Neutrophil (primary cell): ENCODE measurements at regions not wholly inside any gene's neighbourhood (a gene's known extent, or its start where the extent isn't known, plus 50 kb on each side); places are given as distances from the start of the nearest gene placed in this dataset.

Experiments used
- H3K27ac ChIP-seq: fragments of 200-600 bp; sonication (generic); 2 replicates; pipeline ENCODE4 v1.5.1; 2016; ENCODE audit warnings: mild to moderate bottlenecking, moderate library complexity
- H3K27me3 ChIP-seq: fragments of 200-600 bp; sonication (generic); 2 replicates; pipeline ENCODE4 v1.6.0; 2016; ENCODE audit warnings: mild to moderate bottlenecking
- H3K36me3 ChIP-seq: fragments of 200-600 bp; sonication (generic); 2 replicates; pipeline ENCODE4 v1.5.1; 2017
- H3K4me1 ChIP-seq, 2 experiments: fragments of 200-600 bp in 1 of 2; sonication (generic) in 1 of 2; 1 replicate in 1 of 2; 2 replicates in 1 of 2; pipeline versions ENCODE4 v1.5.1 to v1.6.1; 2013 to 2016; ENCODE audit warnings: low read depth in 1 of 2, low read length in 1 of 2, mild to moderate bottlenecking in 1 of 2, moderate library complexity in 1 of 2; ENCODE audit not compliant: control insufficient read depth in 1 of 2, insufficient read depth in 1 of 2
- H3K4me3 ChIP-seq, 2 experiments: fragments of 200-600 bp in 1 of 2; sonication (generic) in 1 of 2; 1 replicate in 1 of 2; 2 replicates in 1 of 2; pipeline ENCODE4 v1.5.1; 2013 to 2016; ENCODE audit warnings: low read depth in 1 of 2, low read length in 1 of 2, mild to moderate bottlenecking in 1 of 2, moderate library complexity in 1 of 2
- H3K9me3 ChIP-seq: fragments of 200-600 bp; sonication (generic); 2 replicates; pipeline ENCODE4 v1.5.1; 2016
- TF ChIP-seq, protein P1 (sequence below): fragments of 200-600 bp; sonication (generic); IDR thresholded peaks from 2 replicates; pipeline ENCODE4 v1.5.1; 2016; ENCODE audit warnings: antibody characterized with exemption

DNA sequence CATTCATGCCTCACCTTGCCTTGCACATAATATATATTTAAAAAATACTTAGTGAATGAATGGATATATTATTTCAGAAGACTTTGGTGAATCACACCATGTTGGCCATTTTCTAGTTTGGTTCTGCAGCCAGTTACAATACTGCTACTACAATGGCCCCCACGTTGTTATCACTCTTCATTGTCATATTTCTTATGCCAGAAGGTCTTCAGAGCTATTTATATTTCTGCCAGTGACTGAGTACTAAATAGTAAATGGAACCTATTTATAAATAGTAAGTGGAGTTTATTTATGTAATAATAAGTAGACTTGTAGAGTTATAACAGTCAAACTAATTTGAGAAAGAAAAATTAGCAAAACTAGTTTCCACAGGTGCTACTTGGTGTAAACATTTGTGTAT lies 516.6 kb upstream of the SYT4 start:
- no peaks in the 10 kb centered on the region for H3K4me1 ChIP-seq
- no peaks in the 10 kb centered on the region for H3K9me3 ChIP-seq
- H3K27ac ChIP-seq, result no peak overlapping the region
- TF ChIP-seq, protein P1, sequence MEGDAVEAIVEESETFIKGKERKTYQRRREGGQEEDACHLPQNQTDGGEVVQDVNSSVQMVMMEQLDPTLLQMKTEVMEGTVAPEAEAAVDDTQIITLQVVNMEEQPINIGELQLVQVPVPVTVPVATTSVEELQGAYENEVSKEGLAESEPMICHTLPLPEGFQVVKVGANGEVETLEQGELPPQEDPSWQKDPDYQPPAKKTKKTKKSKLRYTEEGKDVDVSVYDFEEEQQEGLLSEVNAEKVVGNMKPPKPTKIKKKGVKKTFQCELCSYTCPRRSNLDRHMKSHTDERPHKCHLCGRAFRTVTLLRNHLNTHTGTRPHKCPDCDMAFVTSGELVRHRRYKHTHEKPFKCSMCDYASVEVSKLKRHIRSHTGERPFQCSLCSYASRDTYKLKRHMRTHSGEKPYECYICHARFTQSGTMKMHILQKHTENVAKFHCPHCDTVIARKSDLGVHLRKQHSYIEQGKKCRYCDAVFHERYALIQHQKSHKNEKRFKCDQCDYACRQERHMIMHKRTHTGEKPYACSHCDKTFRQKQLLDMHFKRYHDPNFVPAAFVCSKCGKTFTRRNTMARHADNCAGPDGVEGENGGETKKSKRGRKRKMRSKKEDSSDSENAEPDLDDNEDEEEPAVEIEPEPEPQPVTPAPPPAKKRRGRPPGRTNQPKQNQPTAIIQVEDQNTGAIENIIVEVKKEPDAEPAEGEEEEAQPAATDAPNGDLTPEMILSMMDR, result no peak
- no peaks in the 10 kb centered on the region for H3K36me3 ChIP-seq
- no peak overlapping the region for H3K4me3 ChIP-seq
- H3K27me3 ChIP-seq, result no peaks in the 10 kb centered on the region

DNA sequence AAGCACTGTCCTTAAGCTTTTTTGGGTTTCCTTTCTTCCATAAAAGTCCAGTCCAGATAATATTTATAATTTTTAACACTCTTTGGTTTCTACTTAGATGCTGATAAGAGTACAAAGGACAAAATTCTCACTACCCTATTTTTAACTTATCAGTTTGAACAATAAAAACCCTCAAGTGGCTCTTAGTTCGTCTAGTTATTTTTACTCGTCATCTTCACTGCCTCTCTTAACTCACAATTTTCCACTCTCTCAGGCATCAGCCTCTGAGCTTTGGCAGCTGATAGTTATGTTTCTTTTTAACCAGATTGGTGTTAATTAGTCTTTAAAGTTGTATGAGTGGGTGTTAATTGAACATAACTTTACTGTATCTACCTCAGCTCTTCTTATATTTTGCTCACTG lies 517.1 kb upstream of the SYT4 start:
- Histone ChIP-seq H3K27me3 (no peaks in the 10 kb centered on the region), H3K36me3 (no peaks in the 10 kb centered on the region), H3K4me1 (no peaks in the 10 kb centered on the region), H3K9me3 (no peaks in the 10 kb centered on the region), H3K4me3 (no peak overlapping the region), H3K27ac (no peak overlapping the region)
- TF ChIP-seq, protein P1, result no peak

DNA sequence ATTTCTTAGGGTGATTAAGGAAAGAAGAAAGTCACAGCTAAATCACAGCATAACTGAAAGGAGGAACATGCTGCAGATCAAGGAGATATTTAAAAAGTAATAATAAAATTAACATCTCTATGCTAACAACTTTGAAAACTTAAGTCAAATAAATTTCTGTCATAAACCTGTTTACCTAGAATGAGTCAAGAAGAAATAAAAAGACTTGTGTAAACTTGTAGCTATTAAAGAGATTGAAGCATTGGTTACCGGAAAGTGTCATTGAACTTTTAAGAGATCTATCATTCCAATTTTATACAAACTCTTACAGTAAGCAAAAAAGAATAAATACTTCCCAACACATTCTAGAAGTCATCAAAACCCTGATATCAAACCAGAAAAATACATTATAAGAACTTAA lies 520.1 kb upstream of the SYT4 start:
- no peaks in the 10 kb centered on the region for H3K36me3 ChIP-seq
- H3K4me1 ChIP-seq, result no peaks in the 10 kb centered on the region
- no peak overlapping the region for H3K27ac ChIP-seq
- TF ChIP-seq, protein P1, result no peak
- H3K9me3 ChIP-seq, result no peaks in the 10 kb centered on the region
- H3K27me3 ChIP-seq, result no peaks in the 10 kb centered on the region
- H3K4me3 ChIP-seq, result no peak overlapping the region

DNA sequence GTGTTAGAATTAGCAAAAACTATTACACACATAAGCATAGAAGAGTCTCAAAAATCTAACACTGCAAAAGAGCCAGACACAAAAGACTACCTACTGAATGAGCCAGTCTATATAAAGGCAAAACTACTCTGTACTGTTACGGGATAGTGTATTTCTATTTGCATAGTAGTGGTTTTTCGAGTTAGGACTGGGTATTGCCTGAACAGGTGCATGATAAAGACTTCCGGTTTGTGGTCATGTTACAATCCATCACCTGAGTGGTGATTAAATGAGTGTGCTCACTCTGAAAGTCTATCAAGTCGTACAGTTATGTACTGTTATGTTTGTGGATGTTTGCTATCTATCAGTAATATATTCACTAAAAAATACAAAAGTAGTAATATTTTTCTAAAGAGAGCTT lies 523.3 kb upstream of the SYT4 start:
- no peaks in the 10 kb centered on the region for H3K4me1 ChIP-seq
- TF ChIP-seq, protein P1, result no peak
- no peaks in the 10 kb centered on the region for H3K36me3 ChIP-seq
- H3K27me3 ChIP-seq, result no peaks in the 10 kb centered on the region
- H3K27ac ChIP-seq, result no peak overlapping the region
- no peaks in the 10 kb centered on the region for H3K9me3 ChIP-seq
- H3K4me3 ChIP-seq, result no peak overlapping the region

DNA sequence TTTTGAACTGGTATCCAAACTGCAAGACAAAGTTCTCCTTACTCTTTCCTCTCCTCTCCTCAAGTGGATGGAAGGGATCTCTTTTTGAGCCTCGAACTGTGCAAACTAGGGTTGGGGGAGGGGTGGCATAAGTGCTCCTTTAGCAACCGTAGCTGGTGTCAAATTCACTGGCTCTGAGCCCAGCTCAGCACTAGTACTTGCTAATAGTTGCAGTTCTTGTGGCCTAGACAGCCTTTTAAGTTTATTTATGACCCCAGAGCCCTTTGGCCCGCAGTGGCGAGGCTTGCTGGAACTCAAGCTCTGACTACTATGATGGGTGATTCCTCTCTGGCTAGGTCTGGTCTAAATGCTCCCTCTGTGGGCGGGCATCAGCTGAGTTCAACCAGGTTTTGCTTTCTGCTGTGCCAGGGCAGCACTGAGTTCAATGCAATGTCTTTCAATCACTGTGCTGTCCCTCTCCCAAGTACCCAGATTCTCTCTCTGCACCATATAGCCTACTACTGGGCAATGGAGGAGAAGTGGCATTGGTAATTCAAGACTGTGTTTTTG lies 528.4 kb upstream of the SYT4 start:
- Histone ChIP-seq H3K4me3 (no peak overlapping the region), H3K36me3 (no peaks in the 10 kb centered on the region), H3K27me3 (no peaks in the 10 kb centered on the region), H3K9me3 (no peaks in the 10 kb centered on the region), H3K27ac (no peak overlapping the region), H3K4me1 (no peaks in the 10 kb centered on the region)
- TF ChIP-seq, protein P1, result no peak

DNA sequence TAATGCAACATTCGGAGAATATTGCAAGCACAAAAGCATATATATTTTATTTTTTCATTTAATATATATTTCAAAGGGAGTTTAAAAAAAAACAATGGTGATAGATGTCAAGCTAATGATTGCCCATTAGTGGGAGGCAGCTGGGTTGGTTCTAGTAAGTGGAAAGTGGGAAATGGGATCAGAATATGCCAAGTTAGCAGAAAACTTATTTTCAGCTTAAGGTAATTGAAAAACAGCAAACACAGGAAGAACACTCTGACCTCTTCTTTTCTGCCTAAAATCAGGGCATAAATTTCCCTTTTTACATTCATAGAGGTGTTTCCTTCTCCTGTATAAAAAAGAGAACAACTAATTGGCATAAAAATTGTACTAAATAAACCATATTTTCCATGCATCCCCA lies 535.3 kb upstream of the SYT4 start:
- Histone ChIP-seq H3K4me3 (no peak overlapping the region), H3K36me3 (no peaks in the 10 kb centered on the region), H3K27ac (no peak overlapping the region), H3K9me3 (no peaks in the 10 kb centered on the region), H3K4me1 (no peaks in the 10 kb centered on the region), H3K27me3 (no peaks in the 10 kb centered on the region)
- TF ChIP-seq, protein P1, result no peak
